Activated T-cell treated with anti-CD3 and anti-CD28 coated beads, Interleukin-2, amount 50 U/mL, for 48 hours (primary cell): ENCODE measurements at regions not wholly inside any gene's neighbourhood (a gene's known extent, or its start where the extent isn't known, plus 50 kb on each side); places are given as distances from the start of the nearest gene placed in this dataset.

ENCODE experiments used
- DNase-seq, 2 experiments: peaks; one replicate each; pipeline ENCODE4 v3.0.0-alpha.2; 2020

- no peak for DNase-seq
Observed at GRCh38 chr22:23000657-23001347, 69.5 kb upstream of the GNAZ start.

DNA sequence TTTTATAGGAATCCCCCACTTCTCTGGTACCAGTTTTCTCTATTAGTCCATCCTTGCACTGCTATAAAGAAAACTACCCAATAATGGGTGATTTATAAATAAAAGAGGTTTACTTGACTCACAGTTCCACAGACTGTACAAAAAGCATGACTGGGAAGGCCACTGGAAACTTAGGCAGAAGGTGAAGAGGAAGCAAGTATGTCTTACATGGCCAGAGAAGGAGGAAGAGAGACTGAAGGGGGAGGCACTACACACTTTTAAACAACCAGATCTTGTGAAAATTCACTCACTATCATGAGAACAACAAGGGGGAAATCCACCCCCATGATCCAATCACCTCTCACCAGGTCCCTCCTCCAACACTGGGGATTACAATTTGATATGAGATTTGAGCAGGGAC, 68.9 kb upstream of the GNAZ start:
- no peak for DNase-seq

GRCh38 chr22:23002612-23003180, 67.6 kb upstream of the GNAZ start:
- no peak for DNase-seq

DNA sequence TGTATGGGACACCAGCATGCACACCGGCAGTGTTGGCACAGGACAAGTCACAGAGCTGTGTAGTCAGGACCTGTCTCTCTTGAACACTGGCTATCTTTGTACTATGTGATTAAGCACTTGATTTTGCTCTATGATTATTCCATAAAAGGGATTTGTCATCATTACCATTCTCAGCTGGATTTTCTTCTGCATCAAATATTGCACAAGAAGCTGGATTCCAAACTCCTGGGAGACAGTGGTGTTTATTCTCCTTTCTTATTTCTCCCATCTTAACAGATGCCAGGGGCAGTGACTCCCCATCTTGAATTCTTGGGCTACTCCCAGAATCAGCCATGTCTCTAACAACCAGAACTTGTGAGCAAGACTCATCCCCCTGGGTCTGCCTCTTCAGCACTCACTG, 62.5 kb upstream of the GNAZ start:
- DNase-seq, result no peak

GRCh38 chr22:23008896-23009295, 61.4 kb upstream of the GNAZ start:
- DNase-seq, result no peak
